OCI-M1 (cell line): ENCODE measurements at regions not wholly inside any gene's neighbourhood (a gene's known extent, or its start where the extent isn't known, plus 50 kb on each side); places are given as distances from the start of the nearest gene placed in this dataset.

Source experiments
- DNase-seq: peaks from one replicate; lab custom pipeline; 2025; lab: John Stamatoyannopoulos, UW

DNA sequence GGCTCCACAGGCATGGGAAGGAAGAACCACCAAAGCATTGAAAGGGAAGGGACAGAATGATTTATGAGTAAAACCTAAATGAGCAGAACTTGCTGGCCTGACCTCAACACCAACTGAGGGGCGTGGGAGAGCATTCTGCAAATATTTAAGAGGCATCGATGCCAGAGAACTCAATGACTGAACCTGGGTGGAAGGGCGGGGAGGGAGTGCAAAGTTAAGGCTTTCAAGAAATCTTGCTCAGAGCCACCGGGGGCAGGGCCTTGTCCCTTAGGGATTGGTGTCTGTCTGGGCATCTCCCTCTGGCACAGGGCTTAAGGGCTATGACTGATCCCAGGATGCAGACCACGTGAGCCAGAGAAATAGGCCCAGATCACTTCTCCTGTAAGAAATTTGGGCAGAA, 137.1 kb downstream of the ADAMTS15 start:
- DNase-seq, result no peak

GRCh38 chr11:130587658-130588057, 139.2 kb downstream of the ADAMTS15 start:
- DNase-seq, result no peak

DNA sequence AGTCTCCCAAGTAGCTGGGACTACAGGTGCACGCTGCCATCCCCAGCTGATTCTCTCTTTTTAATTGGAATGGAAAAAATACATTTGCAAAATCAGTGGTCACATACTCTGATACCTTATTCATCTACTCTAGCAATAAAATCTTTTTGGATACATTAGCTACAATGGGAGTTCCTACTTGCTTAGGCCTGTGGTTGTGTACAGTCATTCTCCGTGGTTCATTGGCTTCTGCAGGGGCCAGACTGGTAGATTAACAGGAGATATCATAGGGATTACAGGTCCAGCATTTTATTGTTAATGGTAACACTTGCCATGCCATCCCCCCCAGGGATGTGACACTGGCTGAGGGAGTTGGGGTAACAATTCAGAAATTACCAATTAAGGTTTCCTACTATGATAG, 140.0 kb downstream of the ADAMTS15 start:
- DNase-seq, result no peak

DNA sequence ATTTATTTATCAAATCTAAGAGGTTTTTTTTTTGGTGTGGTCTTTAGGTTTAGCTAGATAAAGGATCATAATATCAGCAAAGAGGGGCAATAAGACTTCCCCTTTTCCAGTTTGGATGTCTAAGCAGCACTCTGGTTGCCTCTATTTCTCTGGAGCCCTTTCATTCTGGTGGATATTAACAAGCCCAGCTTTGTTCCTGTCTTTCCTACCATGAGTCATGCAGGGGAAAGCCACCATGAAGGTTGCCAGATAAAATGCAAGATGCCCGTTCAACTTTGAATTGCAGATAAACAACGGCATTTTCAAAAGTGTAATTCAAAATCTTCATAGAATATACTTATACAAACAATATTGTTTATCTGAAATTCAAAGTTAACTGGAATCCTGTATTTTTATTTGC, 143.6 kb downstream of the ADAMTS15 start:
- DNase-seq, result no peak

- no peak for DNase-seq
These were observed 144.6 kb downstream of the ADAMTS15 start for GRCh38 chr11:130593064-130593463.

DNA sequence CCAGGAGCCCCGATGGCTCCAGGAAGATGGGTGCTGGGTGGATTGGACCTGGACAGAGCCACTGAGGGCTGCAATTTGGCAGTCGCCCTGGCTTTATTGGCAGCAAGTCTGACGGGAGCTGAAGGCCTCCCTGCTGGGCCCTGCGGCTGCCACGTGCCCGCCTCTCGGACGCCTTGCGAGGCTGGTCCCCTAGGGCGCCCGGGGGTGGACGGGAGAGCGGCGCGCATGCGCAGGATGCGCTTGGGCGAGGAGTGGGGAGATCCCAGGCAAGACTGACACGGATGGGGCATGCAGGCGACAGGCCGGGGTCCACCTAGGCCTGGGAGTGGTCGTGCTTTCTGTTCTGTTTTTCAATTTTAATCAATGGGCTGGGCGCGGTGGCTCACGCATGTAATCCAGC, 150.0 kb downstream of the ADAMTS15 start:
- DNase-seq, result no peak

DNA sequence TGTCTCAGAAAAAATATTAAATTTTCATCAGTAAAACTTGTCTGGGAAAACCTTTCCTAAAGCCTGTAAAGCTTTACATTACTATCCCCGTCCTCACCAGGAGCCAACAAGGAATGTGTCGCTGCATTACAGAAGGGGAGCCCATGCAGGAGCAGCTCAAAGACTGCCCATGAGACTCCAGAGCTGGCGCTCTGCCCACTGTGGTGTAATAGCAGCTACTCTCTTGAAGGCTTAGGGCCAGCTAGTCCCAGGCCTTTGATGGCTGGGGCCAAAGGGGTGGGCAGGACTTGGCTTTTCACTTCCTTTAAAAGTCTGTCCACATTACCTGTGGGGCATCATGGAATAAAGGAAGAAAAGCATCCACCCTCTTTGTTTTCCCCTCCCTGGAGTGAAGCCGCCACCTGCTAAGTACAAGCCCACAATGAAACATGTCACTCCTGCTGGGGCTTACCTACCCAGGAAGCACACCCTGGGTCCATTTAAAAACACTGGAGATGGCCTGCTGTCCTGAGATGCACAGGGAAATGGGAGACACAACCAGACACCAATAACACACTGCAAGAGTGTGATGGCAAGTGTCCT, 150.7 kb downstream of the ADAMTS15 start:
- DNase-seq, result no peak

- DNase-seq, result no peak
These were observed 151.7 kb downstream of the ADAMTS15 start for GRCh38 chr11:130600139-130600538.

GRCh38 chr11:130600616-130601015, 152.2 kb downstream of the ADAMTS15 start:
- DNase-seq, result no peak

DNA sequence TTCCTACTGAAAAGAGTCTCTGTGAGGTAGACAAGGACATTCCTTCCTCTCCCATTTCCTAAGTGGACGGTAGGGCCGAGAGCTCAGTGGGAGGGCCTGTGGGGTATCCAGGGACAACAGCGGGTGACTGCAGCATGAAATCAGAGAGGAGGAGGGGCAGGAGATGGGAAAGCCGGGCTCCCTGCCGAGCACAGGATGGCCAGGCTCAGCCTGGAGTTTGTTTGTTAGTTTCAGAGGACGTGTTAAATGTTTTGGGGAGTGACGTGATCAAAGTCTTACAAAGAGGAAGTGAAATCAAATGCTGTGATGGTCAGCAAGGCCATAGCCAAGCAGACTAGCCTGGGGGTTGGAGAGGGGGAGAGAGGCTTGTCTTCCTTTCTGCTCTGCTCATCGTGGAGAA, 152.7 kb downstream of the ADAMTS15 start:
- peak; percentile 12 for DNase-seq

GRCh38 chr11:130601764-130602460, 153.5 kb downstream of the ADAMTS15 start:
- no peak for DNase-seq

GRCh38 chr11:130602641-130603334, 154.3 kb downstream of the ADAMTS15 start:
- DNase-seq, result no peak

DNA sequence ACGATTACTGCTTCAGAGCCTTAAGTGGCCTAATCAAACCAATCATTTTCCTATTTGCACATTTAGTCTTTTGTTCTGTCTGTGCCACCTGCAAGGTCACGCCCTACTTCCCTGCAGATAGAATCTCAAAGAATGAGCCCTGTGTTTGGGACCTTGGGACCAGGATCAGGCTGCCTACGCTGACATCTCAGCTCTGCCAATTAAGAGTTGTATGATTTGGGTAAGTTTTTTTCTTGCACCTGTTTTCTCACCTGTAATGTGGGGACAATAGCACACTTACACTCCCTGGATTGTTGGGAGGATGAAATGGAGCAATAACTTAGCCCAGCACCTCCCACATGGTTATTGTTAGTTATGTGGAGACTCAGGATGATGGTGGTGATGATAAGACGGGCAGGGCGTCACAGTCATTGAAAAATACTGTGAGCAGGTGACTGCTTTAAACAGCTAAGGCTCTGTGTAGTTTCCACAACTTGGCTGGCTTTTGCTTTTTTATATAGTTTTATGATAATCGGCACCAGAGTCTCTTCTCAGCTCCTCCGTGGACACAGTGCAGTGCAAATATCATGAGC, 155.0 kb downstream of the ADAMTS15 start:
- DNase-seq, result no peak

- DNase-seq, result no peak
These were observed 156.2 kb downstream of the ADAMTS15 start for GRCh38 chr11:130604606-130605005.

DNA sequence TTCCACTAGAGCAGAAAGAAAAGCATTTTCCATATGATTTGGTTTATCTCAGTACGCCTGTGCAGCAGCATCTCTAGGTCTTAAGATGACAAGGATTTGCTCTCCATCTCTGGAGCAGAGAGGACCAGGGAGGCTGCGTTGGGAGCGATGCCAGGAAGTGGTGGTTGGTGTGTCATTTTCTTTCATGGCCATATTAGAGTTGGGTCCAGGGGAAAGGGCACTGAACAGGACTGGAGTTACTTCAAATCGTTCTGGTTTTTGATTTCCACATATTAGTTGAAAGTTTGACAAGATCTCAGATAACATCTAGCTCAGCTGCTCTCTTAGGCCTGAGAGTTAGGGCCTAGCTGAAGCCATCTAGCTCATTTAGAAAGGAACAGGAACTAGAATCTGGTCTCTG, 157.7 kb downstream of the ADAMTS15 start:
- no peak for DNase-seq

DNA sequence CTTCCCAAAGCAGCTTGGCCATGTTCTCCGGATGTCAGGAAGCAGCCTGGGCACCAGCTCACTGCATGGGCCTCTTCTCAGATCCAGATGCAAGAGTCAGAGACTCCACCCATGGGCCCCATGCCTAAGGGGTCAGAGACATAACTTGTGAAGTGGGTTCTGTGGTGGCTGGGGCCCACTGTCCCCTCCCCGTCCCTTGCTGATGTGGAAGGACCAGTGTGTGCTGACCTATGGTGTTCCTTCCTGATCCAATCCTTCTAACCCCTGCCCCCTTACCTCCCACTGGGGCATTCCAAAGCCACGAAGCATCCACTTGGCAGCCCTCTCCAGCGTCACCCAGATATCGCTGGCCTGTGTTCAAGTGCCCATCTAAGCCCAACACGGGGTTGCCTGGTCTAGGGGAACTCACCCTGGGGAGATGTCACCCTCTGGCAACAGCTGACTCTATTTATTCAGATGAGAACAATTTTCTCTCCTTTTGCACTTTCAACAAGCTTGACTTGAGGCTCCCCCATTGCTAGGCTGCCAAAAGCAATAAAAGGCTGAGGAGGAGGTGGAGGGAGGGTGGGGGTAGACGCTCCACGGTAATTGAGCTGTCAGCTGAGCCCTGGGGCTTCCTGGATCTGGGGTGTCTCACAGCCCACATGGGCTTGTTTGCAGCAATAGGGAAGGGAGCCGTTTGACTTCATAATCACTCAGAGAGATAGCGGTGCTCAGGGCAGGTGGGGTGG, 158.5 kb downstream of the ADAMTS15 start:
- no peak for DNase-seq

GRCh38 chr11:130608287-130608686, 159.8 kb downstream of the ADAMTS15 start:
- DNase-seq, result no peak

DNA sequence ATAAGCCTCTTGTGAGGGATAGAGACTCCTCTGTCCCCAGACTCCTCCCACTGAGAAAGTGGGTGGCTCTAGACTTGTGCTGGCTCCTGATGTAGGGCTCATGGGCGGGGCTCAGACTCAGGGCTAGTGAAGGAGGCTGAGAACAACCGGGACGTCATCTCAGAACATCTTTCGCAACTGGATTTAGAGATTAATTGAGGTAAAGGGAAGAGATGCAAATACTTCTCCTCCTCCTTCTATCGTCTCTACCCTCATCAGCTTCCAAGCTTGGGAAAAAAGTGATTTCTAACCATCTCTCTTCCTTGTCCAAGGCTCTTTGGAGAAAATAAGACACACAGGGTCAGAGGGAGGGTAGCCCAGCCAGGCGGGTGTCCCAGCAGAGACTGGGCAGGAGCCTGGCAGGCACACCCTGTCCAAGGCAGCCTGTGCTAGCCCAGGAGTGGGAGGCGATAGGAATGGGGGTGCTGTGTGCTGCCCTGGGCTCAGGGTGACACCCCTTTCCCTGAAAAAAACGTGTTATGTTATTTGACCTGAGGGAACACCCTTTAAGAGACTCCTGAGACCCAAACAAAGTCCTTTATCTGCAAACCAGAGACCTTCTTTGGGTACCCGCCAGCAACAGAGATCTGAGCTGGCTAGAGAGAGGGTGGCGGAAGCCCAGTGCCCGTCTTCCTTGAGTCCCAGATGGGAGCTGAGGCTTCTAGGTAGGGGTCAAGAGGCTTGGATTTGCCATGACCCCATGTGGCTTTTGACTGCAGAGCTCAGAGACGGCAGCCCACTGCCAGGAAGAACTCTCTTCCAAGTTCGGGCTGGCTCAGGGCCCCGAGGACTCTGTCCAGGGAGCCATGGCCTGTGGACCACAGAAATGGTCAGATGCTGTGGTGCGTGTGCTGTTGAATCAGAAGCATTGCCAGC, 160.9 kb downstream of the ADAMTS15 start:
- DNase-seq, result no peak

DNA sequence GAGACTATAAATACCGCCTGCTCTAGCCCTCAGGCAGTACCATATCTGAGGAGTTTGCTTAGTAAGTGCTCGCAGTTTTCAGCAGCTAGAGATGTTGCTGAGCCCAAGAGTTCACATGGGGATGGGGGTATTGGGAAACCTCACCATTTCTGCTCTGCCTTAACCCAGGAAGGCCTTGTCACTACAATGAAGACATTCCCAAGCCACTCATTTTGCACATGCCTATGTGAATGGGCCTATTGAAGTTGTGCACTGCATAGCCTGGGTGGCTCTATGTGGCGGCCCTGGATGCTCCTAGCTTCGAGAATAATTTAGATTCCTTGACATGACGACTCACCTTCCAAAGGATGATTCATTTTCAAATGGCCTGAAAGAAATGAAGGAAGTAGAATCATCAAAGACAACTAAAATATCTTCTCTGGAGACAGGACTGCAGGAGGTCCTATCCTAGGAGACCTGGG, 163.4 kb downstream of the ADAMTS15 start:
- no peak for DNase-seq

DNA sequence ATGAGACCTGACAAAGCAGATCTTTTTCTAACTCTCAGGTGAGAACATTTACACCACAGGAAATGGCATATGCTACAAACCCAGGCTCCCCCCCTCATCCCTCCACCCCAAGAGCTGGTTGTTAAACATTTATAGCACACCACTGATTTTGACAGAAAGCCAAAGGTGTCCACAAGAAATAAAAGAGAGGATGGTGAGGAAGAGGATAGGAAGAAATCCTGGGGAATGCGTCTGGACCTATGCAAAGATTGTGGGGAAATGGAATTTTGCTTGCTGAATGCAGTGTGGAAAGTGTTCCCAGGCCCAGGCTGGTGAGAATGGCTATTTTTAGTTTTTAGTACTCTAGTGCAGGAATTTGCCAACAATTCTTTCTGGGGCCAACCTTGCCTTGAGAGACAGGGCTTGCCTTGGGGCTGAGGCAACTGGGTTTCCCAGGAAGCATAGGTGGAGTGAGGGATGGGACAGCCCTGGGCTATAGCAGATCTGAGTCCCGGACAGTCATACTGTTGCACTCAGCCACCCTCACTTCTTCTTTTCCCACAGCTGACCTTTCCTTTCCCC, 163.9 kb downstream of the ADAMTS15 start:
- no peak for DNase-seq

- no peak for DNase-seq
These were observed 165.0 kb downstream of the ADAMTS15 start for GRCh38 chr11:130613396-130613795.
